ENCODE measurements at regions not wholly inside any gene's neighbourhood (a gene's known extent, or its start where the extent isn't known, plus 50 kb on each side); places are given as distances from the start of the nearest gene placed in this dataset.

GRCh38 chr7:340979-341694 is 51.2 kb downstream of the FOXL3 start:
- no peak overlapping the region for H3K27ac Mint-ChIP-seq
- no peak overlapping the region for H3K4me3 Mint-ChIP-seq

DNA sequence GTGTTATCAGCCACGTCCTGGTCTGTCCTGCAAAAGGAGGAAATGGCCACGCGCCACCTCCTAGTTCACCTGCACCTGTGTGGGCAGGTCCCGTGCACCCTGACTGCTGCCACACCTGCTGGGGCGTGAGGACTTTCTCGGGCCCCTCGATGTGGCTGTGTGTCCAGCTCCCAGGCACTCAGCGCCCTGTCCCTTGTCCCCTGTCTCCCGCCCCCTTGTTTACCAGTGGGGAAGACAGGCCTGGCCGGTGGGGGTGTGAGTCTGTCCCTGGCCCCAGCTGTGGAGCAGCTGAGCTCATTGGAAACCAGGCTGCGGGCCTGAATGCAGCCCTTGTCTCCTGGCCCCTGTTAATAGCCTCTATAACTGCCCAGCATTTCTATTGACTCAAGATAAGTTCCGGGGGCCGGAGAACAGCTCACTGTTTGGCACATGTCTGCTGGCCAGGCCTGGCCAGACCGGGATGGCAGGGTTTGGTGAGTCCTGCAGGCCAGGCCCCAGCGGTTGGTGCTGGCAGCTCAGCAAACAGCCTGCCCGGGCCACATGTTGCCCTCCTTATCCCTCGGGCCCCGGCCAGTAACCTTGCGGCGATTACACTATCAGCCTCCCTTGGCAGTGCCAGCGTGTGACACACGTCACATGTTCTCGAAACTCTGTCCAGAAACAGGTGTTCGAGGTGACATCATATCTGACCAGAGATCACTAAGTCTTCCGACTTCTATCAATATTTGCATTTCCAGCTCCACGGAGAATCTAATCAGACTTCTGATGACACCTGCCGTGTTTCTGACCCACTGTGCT is 52.1 kb downstream of the FOXL3 start:
- H3K4me1 Mint-ChIP-seq (ENCODE audit: low read depth) = peaks cover 5% of the 10 kb centered on the region
- H3K9me3 Mint-ChIP-seq = peaks cover 3% of the 10 kb centered on the region
- DNase-seq = no peak
- no peaks in the 10 kb centered on the region for H3K27me3 Mint-ChIP-seq (ENCODE audit: low read depth)
- CTCF ChIA-PET = no interaction called here
- H3K36me3 Mint-ChIP-seq (ENCODE audit: low read depth) = no peaks in the 10 kb centered on the region
- no peak overlapping the region for H3K4me3 Mint-ChIP-seq
- intact Hi-C loops (cut with micrococcal nuclease) = no loop called here
- no peak overlapping the region for H3K27ac Mint-ChIP-seq

More at GRCh38 chr7:340979-341694, 51.2 kb downstream of the FOXL3 start:
- no peak for DNase-seq
- Mint-ChIP-seq H3K4me1 (ENCODE audit: low read depth) (peaks cover 7% of the 10 kb centered on the region), H3K9me3 (peaks cover 3% of the 10 kb centered on the region), H3K36me3 (ENCODE audit: low read depth) (no peaks in the 10 kb centered on the region), H3K27me3 (ENCODE audit: low read depth) (no peaks in the 10 kb centered on the region)
- intact Hi-C loops (cut with micrococcal nuclease) = no loop called here
- CTCF ChIA-PET = no interaction called here

DNA sequence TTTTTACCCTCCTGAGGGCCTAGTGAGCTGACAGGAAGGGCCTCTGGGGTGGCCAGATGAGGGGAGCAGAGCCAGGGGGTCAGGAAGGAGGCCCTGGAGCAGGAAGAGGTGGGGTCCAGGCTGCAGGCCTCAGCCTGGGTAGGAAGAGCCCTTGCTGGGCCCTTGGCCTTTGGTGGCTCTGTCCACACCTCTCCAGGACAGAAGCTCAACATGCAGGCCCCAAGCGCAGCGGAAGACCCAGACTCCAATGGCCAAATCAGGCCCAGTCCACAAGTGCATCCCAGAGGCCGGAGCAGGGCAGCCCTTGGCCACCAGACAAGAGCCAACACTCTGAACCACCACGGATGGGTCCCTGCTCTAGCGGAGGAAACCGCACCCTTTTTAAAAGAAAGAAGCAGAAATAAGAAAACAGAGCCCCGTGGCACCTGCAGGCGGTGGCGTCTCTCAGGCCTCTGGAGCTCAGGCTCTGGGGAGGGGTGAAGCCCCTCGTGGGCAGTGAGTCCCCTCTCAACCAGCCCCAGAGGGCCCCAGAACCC is 52.8 kb downstream of the FOXL3 start:
- Mint-ChIP-seq H3K4me1 (ENCODE audit: low read depth) (no peaks in the 10 kb centered on the region), H3K27me3 (ENCODE audit: low read depth) (no peaks in the 10 kb centered on the region), H3K9me3 (peaks cover 6% of the 10 kb centered on the region), H3K4me3 (no peak overlapping the region), H3K27ac (no peak overlapping the region), H3K36me3 (ENCODE audit: low read depth) (peaks cover 3% of the 10 kb centered on the region)
- no peak for DNase-seq
- intact Hi-C loops (cut with micrococcal nuclease) = no loop called here
- CTCF ChIA-PET = interaction anchor here (0.6 kb wide), 1 partner anchor 419 kb away, joined by 3 read pairs; no protein-coding TSS in a partner anchor

DNA sequence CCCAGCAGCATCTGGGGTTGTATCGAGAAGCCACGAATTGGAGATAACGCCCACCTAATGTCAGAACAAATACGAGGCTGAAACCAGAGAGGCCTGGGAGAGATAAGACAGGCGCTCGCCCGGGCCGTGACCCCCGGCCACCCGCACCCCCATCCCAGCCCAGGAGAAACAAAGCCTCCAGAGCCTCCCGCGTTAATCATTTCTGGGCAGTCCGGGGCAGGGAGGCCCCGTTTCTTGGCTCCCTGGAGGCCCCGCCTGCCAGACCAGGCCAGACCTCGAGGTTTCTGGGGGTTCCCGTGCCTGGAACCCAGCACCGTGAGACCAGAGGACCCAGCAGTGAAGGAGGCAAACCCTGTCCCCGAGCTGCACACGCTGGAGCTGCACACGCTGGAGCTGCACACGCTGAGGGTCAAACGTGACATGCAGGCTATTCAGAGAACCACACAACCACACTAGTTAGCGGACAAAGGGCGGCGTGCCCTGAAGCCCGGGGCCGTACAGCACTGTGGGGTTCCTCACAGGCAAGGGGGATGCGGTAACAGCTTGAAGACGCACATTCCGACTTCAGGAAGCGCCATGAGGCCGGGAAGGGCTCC is 53.4 kb downstream of the FOXL3 start:
- Mint-ChIP-seq H3K27me3 (ENCODE audit: low read depth) (no peaks in the 10 kb centered on the region), H3K4me3 (no peak overlapping the region), H3K36me3 (ENCODE audit: low read depth) (peaks cover 3% of the 10 kb centered on the region), H3K27ac (no peak overlapping the region), H3K9me3 (peaks cover 6% of the 10 kb centered on the region), H3K4me1 (ENCODE audit: low read depth) (no peaks in the 10 kb centered on the region)
- intact Hi-C loops (cut with micrococcal nuclease) = no loop called here
- DNase-seq = no peak
- CTCF ChIA-PET = interaction anchor here (0.6 kb wide), 1 partner anchor 419 kb away, joined by 3 read pairs; no protein-coding TSS in a partner anchor

DNA sequence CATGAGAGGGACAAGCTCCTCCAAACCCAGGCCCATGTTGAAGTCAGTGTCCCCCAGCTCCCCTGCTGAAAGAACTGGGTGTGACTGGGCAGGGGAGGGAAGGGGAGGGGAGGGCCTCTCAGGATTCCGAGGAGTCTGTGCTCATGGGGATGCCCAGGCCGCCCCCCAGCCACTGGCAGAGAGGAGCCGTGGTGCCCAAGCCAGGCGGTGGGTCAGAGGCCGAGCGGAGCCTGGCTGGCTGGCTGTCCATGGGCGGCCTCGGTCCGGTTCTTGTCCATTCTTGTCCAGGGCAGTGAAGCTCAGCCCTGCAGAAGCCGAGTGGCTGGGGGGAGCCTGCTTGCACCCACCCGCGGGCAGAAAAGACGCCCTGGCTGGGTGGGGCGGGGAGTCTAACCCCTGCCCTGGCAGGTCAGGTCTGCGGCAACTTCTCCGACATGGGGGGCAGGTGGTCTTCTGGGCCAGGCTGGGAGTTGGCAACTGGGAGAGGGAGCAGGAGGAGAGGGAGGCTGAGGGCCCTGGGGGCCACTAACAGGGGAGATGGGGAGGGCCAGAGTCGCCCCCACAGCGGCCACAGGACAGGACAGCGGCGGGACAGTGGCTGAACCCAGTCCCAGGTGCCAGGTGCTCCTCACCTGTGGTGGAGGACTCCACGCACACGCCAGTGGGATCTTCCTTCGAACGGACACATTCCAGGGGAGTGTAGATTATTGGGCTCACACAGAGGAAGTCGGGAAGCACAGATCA is 54.1 kb downstream of the FOXL3 start:
- Mint-ChIP-seq H3K4me3 (no peak overlapping the region), H3K9me3 (peaks cover 6% of the 10 kb centered on the region), H3K27me3 (ENCODE audit: low read depth) (no peaks in the 10 kb centered on the region), H3K27ac (no peak overlapping the region), H3K36me3 (ENCODE audit: low read depth) (peaks cover 3% of the 10 kb centered on the region), H3K4me1 (ENCODE audit: low read depth) (no peaks in the 10 kb centered on the region)
- CTCF ChIA-PET = interaction anchor here (1.5 kb wide), 1 partner anchor 22 kb away, joined by 3 read pairs; no protein-coding TSS in a partner anchor
- DNase-seq = no peak
- intact Hi-C loops (cut with micrococcal nuclease) = no loop called here

DNA sequence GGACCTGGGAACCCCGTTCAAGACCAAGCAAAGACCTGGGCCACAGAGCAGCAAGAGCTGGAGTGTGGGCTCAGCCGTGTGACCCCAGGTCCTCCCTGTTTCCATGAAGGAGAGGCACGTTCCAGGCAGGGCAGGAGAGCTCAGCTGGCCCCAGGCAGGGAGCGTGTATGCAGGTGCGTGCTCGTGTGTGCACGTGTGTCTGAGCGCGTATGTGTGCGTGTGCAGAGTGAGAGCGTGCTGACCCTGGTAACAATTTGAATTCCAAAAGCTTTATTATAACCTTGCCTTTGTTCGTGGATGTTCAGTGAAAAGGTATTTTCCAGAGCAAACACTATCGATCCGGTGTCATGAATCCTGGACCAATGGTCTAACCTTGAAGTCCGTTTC is 54.6 kb downstream of the FOXL3 start:
- CTCF ChIA-PET = interaction anchor here (1.1 to 1.5 kb wide), 2 partner anchors 23 to 38 kb away, joined by 3 to 5 read pairs; no protein-coding TSS in a partner anchor
- DNase-seq = no peak
- no peak overlapping the region for H3K4me3 Mint-ChIP-seq
- H3K36me3 Mint-ChIP-seq (ENCODE audit: low read depth) = peaks cover 3% of the 10 kb centered on the region
- no peaks in the 10 kb centered on the region for H3K4me1 Mint-ChIP-seq (ENCODE audit: low read depth)
- intact Hi-C loops (cut with micrococcal nuclease) = no loop called here
- H3K27ac Mint-ChIP-seq = no peak overlapping the region
- H3K9me3 Mint-ChIP-seq = peaks cover 6% of the 10 kb centered on the region
- H3K27me3 Mint-ChIP-seq (ENCODE audit: low read depth) = no peaks in the 10 kb centered on the region

GRCh38 chr7:346116-346898 is 56.3 kb downstream of the FOXL3 start:
- no peak overlapping the region for H3K27ac Mint-ChIP-seq
- intact Hi-C loops (cut with micrococcal nuclease) = no loop called here
- H3K27me3 Mint-ChIP-seq (ENCODE audit: low read depth) = no peaks in the 10 kb centered on the region
- CTCF ChIA-PET = no interaction called here
- no peak for DNase-seq
- H3K36me3 Mint-ChIP-seq (ENCODE audit: low read depth) = peaks cover 3% of the 10 kb centered on the region
- no peak overlapping the region for H3K4me3 Mint-ChIP-seq
- no peaks in the 10 kb centered on the region for H3K4me1 Mint-ChIP-seq (ENCODE audit: low read depth)
- peaks cover 6% of the 10 kb centered on the region for H3K9me3 Mint-ChIP-seq

GRCh38 chr7:347001-347590 is 57.1 kb downstream of the FOXL3 start:
- CTCF ChIA-PET = no interaction called here
- H3K27ac Mint-ChIP-seq = no peak overlapping the region
- peaks cover 3% of the 10 kb centered on the region for H3K36me3 Mint-ChIP-seq (ENCODE audit: low read depth)
- H3K4me1 Mint-ChIP-seq (ENCODE audit: low read depth) = peaks cover 6% of the 10 kb centered on the region
- DNase-seq = no peak
- H3K27me3 Mint-ChIP-seq (ENCODE audit: low read depth) = no peaks in the 10 kb centered on the region
- H3K9me3 Mint-ChIP-seq = peaks cover 6% of the 10 kb centered on the region
- intact Hi-C loops (cut with micrococcal nuclease) = no loop called here
- H3K4me3 Mint-ChIP-seq = no peak overlapping the region

DNA sequence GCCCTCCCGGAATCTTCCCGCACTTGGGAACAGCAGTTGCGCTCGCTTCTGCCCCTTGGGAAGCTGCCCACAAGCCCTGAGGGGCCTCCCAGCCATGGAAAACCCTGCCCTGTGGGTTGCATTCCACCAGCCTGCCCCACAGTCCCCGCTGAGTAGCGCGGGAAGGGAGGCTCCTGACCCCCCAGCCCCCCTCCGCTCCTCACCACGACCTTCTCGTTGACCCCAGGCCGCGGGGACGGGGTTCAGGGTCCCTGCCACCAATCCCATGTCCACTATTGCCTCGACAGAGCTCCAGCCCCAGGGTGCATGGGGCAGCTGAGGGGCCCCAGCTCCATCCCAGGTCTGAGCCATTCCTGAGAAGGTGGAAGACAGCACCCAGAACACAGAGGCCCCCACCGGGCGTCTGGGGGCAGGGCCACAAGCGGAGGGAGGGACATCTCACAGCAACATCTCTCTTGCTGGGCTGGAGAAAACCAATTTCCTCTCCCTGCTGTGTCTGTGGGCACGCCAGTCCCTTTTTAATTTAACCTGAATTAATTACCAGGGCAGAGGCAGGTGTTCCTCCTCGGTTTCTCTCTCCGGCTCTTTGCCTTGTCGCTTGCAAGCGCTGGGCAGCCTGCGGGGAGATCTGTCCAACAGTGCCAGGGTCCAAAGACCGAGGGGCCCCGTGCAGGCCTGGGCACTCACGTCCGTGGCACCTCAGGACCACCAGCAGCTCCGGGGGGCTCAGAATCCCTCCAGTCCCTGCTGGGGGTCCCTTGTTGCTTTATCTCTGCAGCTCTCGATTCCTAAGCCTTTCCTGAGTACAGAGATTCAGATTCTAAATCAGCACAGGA is 57.9 kb downstream of the FOXL3 start:
- H3K4me1 Mint-ChIP-seq (ENCODE audit: low read depth) = peaks cover 12% of the 10 kb centered on the region
- no peaks in the 10 kb centered on the region for H3K27me3 Mint-ChIP-seq (ENCODE audit: low read depth)
- CTCF ChIA-PET = interaction anchor here (0.7 kb wide), 1 partner anchor 624 kb away, joined by 3 read pairs; no protein-coding TSS in a partner anchor

DNA sequence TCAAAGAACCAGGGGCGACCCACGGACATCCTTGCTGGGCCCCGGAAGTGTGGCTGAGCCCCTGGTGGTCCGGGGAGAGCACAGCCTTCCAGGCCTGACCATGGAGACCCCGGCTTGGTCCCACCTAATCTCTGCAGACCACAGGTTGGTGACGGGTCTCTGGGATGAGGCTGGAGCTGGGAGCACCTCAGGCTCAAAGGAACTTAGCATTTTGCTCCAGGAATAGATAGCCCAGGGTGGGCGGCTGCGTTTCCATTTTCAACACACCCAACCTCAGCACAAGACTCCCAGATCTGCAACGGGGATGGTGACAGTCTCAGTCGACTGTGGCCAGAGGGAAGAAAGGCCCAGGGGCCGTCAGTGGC is 58.5 kb downstream of the FOXL3 start:
- CTCF ChIA-PET = interaction anchor here (0.7 kb wide), 1 partner anchor 623 kb away, joined by 3 read pairs; no protein-coding TSS in a partner anchor
- H3K27me3 Mint-ChIP-seq (ENCODE audit: low read depth) = no peaks in the 10 kb centered on the region
- peaks cover 3% of the 10 kb centered on the region for H3K36me3 Mint-ChIP-seq (ENCODE audit: low read depth)
- no peak overlapping the region for H3K27ac Mint-ChIP-seq
- intact Hi-C loops (cut with micrococcal nuclease) = no loop called here
- H3K9me3 Mint-ChIP-seq = peaks cover 6% of the 10 kb centered on the region
- H3K4me1 Mint-ChIP-seq (ENCODE audit: low read depth) = peaks cover 12% of the 10 kb centered on the region
- H3K4me3 Mint-ChIP-seq = no peak overlapping the region
- DNase-seq = no peak

More for the DNA sequence above, 57.9 kb downstream of the FOXL3 start:
- no peak overlapping the region for H3K4me3 Mint-ChIP-seq
- H3K9me3 Mint-ChIP-seq = peaks cover 6% of the 10 kb centered on the region
- no peak for DNase-seq
- intact Hi-C loops (cut with micrococcal nuclease) = no loop called here
- peaks cover 3% of the 10 kb centered on the region for H3K36me3 Mint-ChIP-seq (ENCODE audit: low read depth)
- no peak overlapping the region for H3K27ac Mint-ChIP-seq

Data from activated naive CD4-positive, alpha-beta T cell treated with anti-CD3 and anti-CD28 coated beads for 36 hours (primary cell).